ENCODE measurements at regions not wholly inside any gene's neighbourhood (a gene's known extent, or its start where the extent isn't known, plus 50 kb on each side); places are given as distances from the start of the nearest gene placed in this dataset.
"Not testable (repeated sequence)": the region's sequence is repeated elsewhere in the genome, so short reads cannot be mapped to it uniquely, and the experiment has no call there.

- DNase-seq (ENCODE audit: low spot score) = no peak
- no peak overlapping the region for H3K4me3 ChIP-seq (ENCODE audit: low read depth, low read length, poor library complexity, severe bottlenecking)
- H3K4me1 ChIP-seq (ENCODE audit: insufficient read depth, low read length, poor library complexity, severe bottlenecking) = no peaks in the 10 kb centered on the region
- no peak overlapping the region for H3K27ac ChIP-seq (ENCODE audit: low read depth, low read length, poor library complexity, severe bottlenecking)
- no peak for TF ChIP-seq CTCF (conservative IDR thresholded peaks at IDR 0.05; ENCODE audit: low read depth, low read length)
- TF ChIP-seq EZH2 (IDR thresholded peaks at IDR 0.05; ENCODE audit: borderline replicate concordance, low read depth, low read length, poor library complexity, severe bottlenecking) = no peak
- no peaks in the 10 kb centered on the region for H3K36me3 ChIP-seq (ENCODE audit: insufficient read depth, low read length, poor library complexity, severe bottlenecking)
- ChIA-PET POLR2A (ENCODE audit: low non-redundant PET) (no interaction called here), CTCF (no interaction called here)
- H3K9me3 ChIP-seq (ENCODE audit: low read depth, low read length, poor library complexity, severe bottlenecking) = no peaks in the 10 kb centered on the region
- BruUV-seq (replicated peaks) = no TSS peak
- intact Hi-C loops (cut with micrococcal nuclease; ENCODE audit: unreplicated experiment) = no loop called here
- no peaks in the 10 kb centered on the region for H3K27me3 ChIP-seq (replicated peaks; ENCODE audit: insufficient read depth, low read depth, low read length, poor library complexity)
These were observed 401.2 kb downstream of the PTH2R start for GRCh38 chr2:208807756-208808155.

GRCh38 chr2:208811885-208812284 is 405.3 kb downstream of the PTH2R start:
- H3K27ac ChIP-seq (ENCODE audit: low read depth, low read length, poor library complexity, severe bottlenecking); CTCF ChIA-PET; POLR2A ChIA-PET (ENCODE audit: low non-redundant PET); H3K9me3 ChIP-seq (ENCODE audit: low read depth, low read length, poor library complexity, severe bottlenecking); DNase-seq (ENCODE audit: low spot score); H3K4me1 ChIP-seq (ENCODE audit: insufficient read depth, low read length, poor library complexity, severe bottlenecking); H3K36me3 ChIP-seq (ENCODE audit: insufficient read depth, low read length, poor library complexity, severe bottlenecking); BruUV-seq (replicated peaks); intact Hi-C loops (cut with micrococcal nuclease; ENCODE audit: unreplicated experiment); H3K4me3 ChIP-seq (ENCODE audit: low read depth, low read length, poor library complexity, severe bottlenecking); H3K27me3 ChIP-seq (replicated peaks; ENCODE audit: insufficient read depth, low read depth, low read length, poor library complexity): not testable (repeated sequence)

GRCh38 chr2:208819190-208819589 is 412.6 kb downstream of the PTH2R start:
- Histone ChIP-seq H3K36me3 (ENCODE audit: insufficient read depth, low read length, poor library complexity, severe bottlenecking) (no peaks in the 10 kb centered on the region), H3K27me3 (replicated peaks; ENCODE audit: insufficient read depth, low read depth, low read length, poor library complexity) (peaks cover 6% of the 10 kb centered on the region), H3K4me1 (ENCODE audit: insufficient read depth, low read length, poor library complexity, severe bottlenecking) (no peaks in the 10 kb centered on the region), H3K9me3 (ENCODE audit: low read depth, low read length, poor library complexity, severe bottlenecking) (no peaks in the 10 kb centered on the region), H3K4me3 (ENCODE audit: low read depth, low read length, poor library complexity, severe bottlenecking) (no peak overlapping the region), H3K27ac (ENCODE audit: low read depth, low read length, poor library complexity, severe bottlenecking) (no peak overlapping the region)
- POLR2A ChIA-PET (ENCODE audit: low non-redundant PET) = no interaction called here
- intact Hi-C loops (cut with micrococcal nuclease; ENCODE audit: unreplicated experiment) = no loop called here
- TF ChIP-seq EZH2 (IDR thresholded peaks at IDR 0.05; ENCODE audit: borderline replicate concordance, low read depth, low read length, poor library complexity, severe bottlenecking) (no peak), CTCF (conservative IDR thresholded peaks at IDR 0.05; ENCODE audit: low read depth, low read length) (no peak)
- CTCF ChIA-PET = no interaction called here
- no peak for DNase-seq (ENCODE audit: low spot score)
- no TSS peak for BruUV-seq (replicated peaks)

- ChIA-PET POLR2A (ENCODE audit: low non-redundant PET) (no interaction called here), CTCF (no interaction called here)
- Histone ChIP-seq H3K4me1 (ENCODE audit: insufficient read depth, low read length, poor library complexity, severe bottlenecking) (no peaks in the 10 kb centered on the region), H3K27ac (ENCODE audit: low read depth, low read length, poor library complexity, severe bottlenecking) (no peak overlapping the region), H3K36me3 (ENCODE audit: insufficient read depth, low read length, poor library complexity, severe bottlenecking) (no peaks in the 10 kb centered on the region), H3K27me3 (replicated peaks; ENCODE audit: insufficient read depth, low read depth, low read length, poor library complexity) (peaks cover 13% of the 10 kb centered on the region), H3K4me3 (ENCODE audit: low read depth, low read length, poor library complexity, severe bottlenecking) (no peak overlapping the region), H3K9me3 (ENCODE audit: low read depth, low read length, poor library complexity, severe bottlenecking) (no peaks in the 10 kb centered on the region)
- no TSS peak for BruUV-seq (replicated peaks)
- DNase-seq (ENCODE audit: low spot score) = peak; percentile 33
- TF ChIP-seq CTCF (conservative IDR thresholded peaks at IDR 0.05; ENCODE audit: low read depth, low read length) (peak; percentile 45; the same call in 1 of the 2 replicates), EZH2 (IDR thresholded peaks at IDR 0.05; ENCODE audit: borderline replicate concordance, low read depth, low read length, poor library complexity, severe bottlenecking) (no peak)
- intact Hi-C loops (cut with micrococcal nuclease; ENCODE audit: unreplicated experiment) = loop anchor here (5.0 to 10.0 kb wide), 2 partner anchors 387 to 505 kb away; no protein-coding TSS in a partner anchor
These were observed 413.6 kb downstream of the PTH2R start for GRCh38 chr2:208820014-208820688.

Measured in A673 (cell line).